HEK293 (cell line): ENCODE measurements at regions not wholly inside any gene's neighbourhood (a gene's known extent, or its start where the extent isn't known, plus 50 kb on each side); places are given as distances from the start of the nearest gene placed in this dataset.

Experiments used
- GLIS2 ChIP-seq: fragments of 450-650 bp; formaldehyde crosslinking; IDR thresholded peaks from 2 replicates; pipeline ENCODE4 v1.5.1; 2016; ENCODE audit warnings: missing biosample characterization, missing genetic modification characterization
- ZBTB49 ChIP-seq: fragments of 450-650 bp; formaldehyde crosslinking; IDR thresholded peaks from 2 replicates; pipeline ENCODE4 v1.5.1; 2016; ENCODE audit warnings: missing biosample characterization, missing genetic modification characterization, low read depth
- ZFP37 ChIP-seq: fragments of 450-650 bp; formaldehyde crosslinking; IDR thresholded peaks from 2 replicates; pipeline ENCODE4 v1.5.1; 2016; ENCODE audit warnings: missing biosample characterization, missing genetic modification characterization
- ZNF174 ChIP-seq: fragments of 450-650 bp; formaldehyde crosslinking; IDR thresholded peaks from 2 replicates; pipeline ENCODE4 v1.5.0; 2017; ENCODE audit warnings: missing biosample characterization, mild to moderate bottlenecking, missing genetic modification characterization
- ZNF214 ChIP-seq: fragments of 450-650 bp; formaldehyde crosslinking; IDR thresholded peaks from 2 replicates; pipeline ENCODE4 v1.5.1; 2017; ENCODE audit warnings: missing biosample characterization, mild to moderate bottlenecking, missing genetic modification characterization, borderline replicate concordance
- ZNF580 ChIP-seq: fragments of 450-650 bp; formaldehyde crosslinking; IDR thresholded peaks from 2 replicates; pipeline ENCODE4 v1.5.1; 2016; ENCODE audit warnings: missing biosample characterization, missing genetic modification characterization
- TF ChIP-seq, protein P1 (sequence below): fragments of 450-650 bp; formaldehyde crosslinking; IDR thresholded peaks from 2 replicates; pipeline ENCODE4 v1.5.1; 2016; ENCODE audit warnings: missing biosample characterization, missing genetic modification characterization
- TF ChIP-seq, protein P2 (sequence below): fragments of 450-650 bp; formaldehyde crosslinking; optimal IDR thresholded peaks from 2 replicates; pipeline ENCODE3; 2016; ENCODE audit warnings: missing biosample characterization, mild to moderate bottlenecking, missing genetic modification characterization

- TF ChIP-seq, protein P1, sequence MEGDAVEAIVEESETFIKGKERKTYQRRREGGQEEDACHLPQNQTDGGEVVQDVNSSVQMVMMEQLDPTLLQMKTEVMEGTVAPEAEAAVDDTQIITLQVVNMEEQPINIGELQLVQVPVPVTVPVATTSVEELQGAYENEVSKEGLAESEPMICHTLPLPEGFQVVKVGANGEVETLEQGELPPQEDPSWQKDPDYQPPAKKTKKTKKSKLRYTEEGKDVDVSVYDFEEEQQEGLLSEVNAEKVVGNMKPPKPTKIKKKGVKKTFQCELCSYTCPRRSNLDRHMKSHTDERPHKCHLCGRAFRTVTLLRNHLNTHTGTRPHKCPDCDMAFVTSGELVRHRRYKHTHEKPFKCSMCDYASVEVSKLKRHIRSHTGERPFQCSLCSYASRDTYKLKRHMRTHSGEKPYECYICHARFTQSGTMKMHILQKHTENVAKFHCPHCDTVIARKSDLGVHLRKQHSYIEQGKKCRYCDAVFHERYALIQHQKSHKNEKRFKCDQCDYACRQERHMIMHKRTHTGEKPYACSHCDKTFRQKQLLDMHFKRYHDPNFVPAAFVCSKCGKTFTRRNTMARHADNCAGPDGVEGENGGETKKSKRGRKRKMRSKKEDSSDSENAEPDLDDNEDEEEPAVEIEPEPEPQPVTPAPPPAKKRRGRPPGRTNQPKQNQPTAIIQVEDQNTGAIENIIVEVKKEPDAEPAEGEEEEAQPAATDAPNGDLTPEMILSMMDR, result no peak
- TF ChIP-seq ZNF214, result no peak
- TF ChIP-seq ZBTB49 (tag by site-specific recombination), result no peak
- TF ChIP-seq ZNF580, result no peak
- TF ChIP-seq GLIS2 (tag by site-specific recombination), result no peak
- TF ChIP-seq, protein P2, sequence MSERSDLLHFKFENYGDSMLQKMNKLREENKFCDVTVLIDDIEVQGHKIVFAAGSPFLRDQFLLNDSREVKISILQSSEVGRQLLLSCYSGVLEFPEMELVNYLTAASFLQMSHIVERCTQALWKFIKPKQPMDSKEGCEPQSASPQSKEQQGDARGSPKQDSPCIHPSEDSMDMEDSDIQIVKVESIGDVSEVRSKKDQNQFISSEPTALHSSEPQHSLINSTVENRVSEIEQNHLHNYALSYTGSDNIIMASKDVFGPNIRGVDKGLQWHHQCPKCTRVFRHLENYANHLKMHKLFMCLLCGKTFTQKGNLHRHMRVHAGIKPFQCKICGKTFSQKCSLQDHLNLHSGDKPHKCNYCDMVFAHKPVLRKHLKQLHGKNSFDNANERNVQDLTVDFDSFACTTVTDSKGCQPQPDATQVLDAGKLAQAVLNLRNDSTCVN (tag by site-specific recombination), result no peak
- no peak for TF ChIP-seq ZFP37 (tag by site-specific recombination)
- TF ChIP-seq ZNF174 (tag by site-specific recombination), result no peak
These were observed 469.3 kb upstream of the MCTP2 start for GRCh38 chr15:93762036-93762435.
